GM18867 (cell line): ENCODE measurements at regions not wholly inside any gene's neighbourhood (a gene's known extent, or its start where the extent isn't known, plus 50 kb on each side); places are given as distances from the start of the nearest gene placed in this dataset.

Source experiments
- ATAC-seq: cut with Tn5 transposase; IDR thresholded peaks from one replicate; pipeline ENCODE4 v1.9.1; 2021; ENCODE audit warnings: mild to moderate bottlenecking, moderate library complexity; ENCODE audit not compliant: unreplicated experiment

- peak; percentile 83 for ATAC-seq
Measured at GRCh38 chr6:90978046-90978445, 391.2 kb upstream of the MAP3K7 start.

- ATAC-seq, result no peak
Measured at GRCh38 chr6:90977513-90977912, 390.6 kb upstream of the MAP3K7 start.

- no peak for ATAC-seq
Measured at GRCh38 chr6:90976341-90976740, 389.5 kb upstream of the MAP3K7 start.

GRCh38 chr6:90975741-90976140 is 388.9 kb upstream of the MAP3K7 start:
- ATAC-seq, result no peak

GRCh38 chr6:90973188-90973587 is 386.3 kb upstream of the MAP3K7 start:
- no peak for ATAC-seq

- no peak for ATAC-seq
Measured at GRCh38 chr6:90970672-90971071, 383.8 kb upstream of the MAP3K7 start.

- ATAC-seq, result no peak
Measured at GRCh38 chr6:90967471-90967870, 380.6 kb upstream of the MAP3K7 start.

- no peak for ATAC-seq
Measured at GRCh38 chr6:90960324-90960723, 373.5 kb upstream of the MAP3K7 start.

GRCh38 chr6:90955246-90955645 is 368.4 kb upstream of the MAP3K7 start:
- no peak for ATAC-seq

GRCh38 chr6:90953405-90954161 is 366.7 kb upstream of the MAP3K7 start:
- ATAC-seq, result no peak

GRCh38 chr6:90952176-90952575 is 365.3 kb upstream of the MAP3K7 start:
- no peak for ATAC-seq

- no peak for ATAC-seq
Measured at GRCh38 chr6:90948540-90948939, 361.7 kb upstream of the MAP3K7 start.

GRCh38 chr6:90947184-90948064 is 360.6 kb upstream of the MAP3K7 start:
- ATAC-seq, result no peak

GRCh38 chr6:90941885-90942284 is 355.0 kb upstream of the MAP3K7 start:
- no peak for ATAC-seq

- peak; percentile 95 for ATAC-seq
Measured at GRCh38 chr6:90940812-90941481, 354.1 kb upstream of the MAP3K7 start.

GRCh38 chr6:90939906-90940305 is 353.0 kb upstream of the MAP3K7 start:
- no peak for ATAC-seq

GRCh38 chr6:90938122-90938521 is 351.2 kb upstream of the MAP3K7 start:
- no peak for ATAC-seq

GRCh38 chr6:90936286-90936685 is 349.4 kb upstream of the MAP3K7 start:
- no peak for ATAC-seq

GRCh38 chr6:90934966-90935365 is 348.1 kb upstream of the MAP3K7 start:
- no peak for ATAC-seq

GRCh38 chr6:90934081-90934480 is 347.2 kb upstream of the MAP3K7 start:
- ATAC-seq, result no peak

GRCh38 chr6:90932351-90932750 is 345.5 kb upstream of the MAP3K7 start:
- ATAC-seq, result no peak

GRCh38 chr6:90928051-90928450 is 341.2 kb upstream of the MAP3K7 start:
- no peak for ATAC-seq
